ENCODE measurements at regions not wholly inside any gene's neighbourhood (a gene's known extent, or its start where the extent isn't known, plus 50 kb on each side); places are given as distances from the start of the nearest gene placed in this dataset.

DNA sequence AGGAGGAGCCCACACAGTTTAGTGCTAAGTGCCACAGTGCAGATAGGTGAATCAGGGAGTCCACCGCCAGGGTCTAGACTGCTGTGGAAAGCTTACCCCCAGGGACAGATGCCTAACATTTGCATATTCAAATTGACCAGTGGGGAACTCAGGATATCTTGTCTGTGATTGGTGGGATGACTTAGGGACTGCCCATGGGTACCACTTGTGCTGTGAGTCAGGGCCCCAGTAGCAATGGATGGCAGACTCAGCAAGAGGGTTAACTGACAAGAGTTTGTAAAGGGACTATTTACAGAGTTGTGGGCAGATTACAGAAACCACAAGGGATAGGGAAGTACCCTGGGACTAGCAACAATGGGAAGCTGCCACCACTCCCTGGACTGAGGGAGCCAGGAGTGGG is 282.1 kb downstream of the BCOR start:
- Histone ChIP-seq H3K79me2 (ENCODE audit: control insufficient read depth, insufficient read depth, low read length) (no peaks in the 10 kb centered on the region), H2AFZ (ENCODE audit: control insufficient read depth, low read length) (no peak overlapping the region), H3K27me3 (ENCODE audit: control insufficient read depth, extremely low read depth, insufficient read depth, low read length) (peaks cover 6% of the 10 kb centered on the region), H3K36me3 (ENCODE audit: control insufficient read depth in 2 of 2, extremely low read depth in 1 of 2, insufficient read depth in 2 of 2, low read length in 2 of 2) (no peaks in the 10 kb centered on the region), H3K9me3 (ENCODE audit: control insufficient read depth, low read depth, low read length) (no peaks in the 10 kb centered on the region), H4K20me1 (ENCODE audit: control insufficient read depth, extremely low read depth, insufficient read depth, low read length) (no peaks in the 10 kb centered on the region), H3K27ac (ENCODE audit: control insufficient read depth, insufficient read depth, low read length) (no peak overlapping the region), H3K4me3 (ENCODE audit: control insufficient read depth in 2 of 3, extremely low read depth in 1 of 3, insufficient read depth in 2 of 3, low read depth in 1 of 3, low read length in 3 of 3) (no peak overlapping the region), H3K4me1 (ENCODE audit: control insufficient read depth, extremely low read depth, insufficient read depth, low read length) (no peaks in the 10 kb centered on the region), H3K9ac (ENCODE audit: control insufficient read depth, extremely low read depth, insufficient read depth, low read length) (no peak overlapping the region), H3K4me2 (ENCODE audit: control insufficient read depth, extremely low read depth, insufficient read depth, low read depth, low read length) (no peak overlapping the region), H3K9me1 (ENCODE audit: control insufficient read depth, extremely low read depth, insufficient read depth, low read length) (no peaks in the 10 kb centered on the region)
- DNase-seq (ENCODE audit: low read depth, low spot score), result no peak
- no peak for TF ChIP-seq EZH2 (IDR thresholded peaks at IDR 0.05; ENCODE audit: low read length)
- TF ChIP-seq, protein P1, sequence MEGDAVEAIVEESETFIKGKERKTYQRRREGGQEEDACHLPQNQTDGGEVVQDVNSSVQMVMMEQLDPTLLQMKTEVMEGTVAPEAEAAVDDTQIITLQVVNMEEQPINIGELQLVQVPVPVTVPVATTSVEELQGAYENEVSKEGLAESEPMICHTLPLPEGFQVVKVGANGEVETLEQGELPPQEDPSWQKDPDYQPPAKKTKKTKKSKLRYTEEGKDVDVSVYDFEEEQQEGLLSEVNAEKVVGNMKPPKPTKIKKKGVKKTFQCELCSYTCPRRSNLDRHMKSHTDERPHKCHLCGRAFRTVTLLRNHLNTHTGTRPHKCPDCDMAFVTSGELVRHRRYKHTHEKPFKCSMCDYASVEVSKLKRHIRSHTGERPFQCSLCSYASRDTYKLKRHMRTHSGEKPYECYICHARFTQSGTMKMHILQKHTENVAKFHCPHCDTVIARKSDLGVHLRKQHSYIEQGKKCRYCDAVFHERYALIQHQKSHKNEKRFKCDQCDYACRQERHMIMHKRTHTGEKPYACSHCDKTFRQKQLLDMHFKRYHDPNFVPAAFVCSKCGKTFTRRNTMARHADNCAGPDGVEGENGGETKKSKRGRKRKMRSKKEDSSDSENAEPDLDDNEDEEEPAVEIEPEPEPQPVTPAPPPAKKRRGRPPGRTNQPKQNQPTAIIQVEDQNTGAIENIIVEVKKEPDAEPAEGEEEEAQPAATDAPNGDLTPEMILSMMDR (optimal IDR thresholded peaks at IDR 0.05 in 1 of 3, IDR thresholded peaks at IDR 0.05 in 1 of 3, conservative IDR thresholded peaks at IDR 0.05 in 1 of 3; ENCODE audit: extremely low read depth in 1 of 3, insufficient read depth in 2 of 3, low read length in 3 of 3), result no peak
- FAIRE-seq, result no peak
- dilution Hi-C loops (cut with MboI; ENCODE audit: extremely low pct_ligation_motif_present, low sequenced_read_pairs), result no loop called here

DNA sequence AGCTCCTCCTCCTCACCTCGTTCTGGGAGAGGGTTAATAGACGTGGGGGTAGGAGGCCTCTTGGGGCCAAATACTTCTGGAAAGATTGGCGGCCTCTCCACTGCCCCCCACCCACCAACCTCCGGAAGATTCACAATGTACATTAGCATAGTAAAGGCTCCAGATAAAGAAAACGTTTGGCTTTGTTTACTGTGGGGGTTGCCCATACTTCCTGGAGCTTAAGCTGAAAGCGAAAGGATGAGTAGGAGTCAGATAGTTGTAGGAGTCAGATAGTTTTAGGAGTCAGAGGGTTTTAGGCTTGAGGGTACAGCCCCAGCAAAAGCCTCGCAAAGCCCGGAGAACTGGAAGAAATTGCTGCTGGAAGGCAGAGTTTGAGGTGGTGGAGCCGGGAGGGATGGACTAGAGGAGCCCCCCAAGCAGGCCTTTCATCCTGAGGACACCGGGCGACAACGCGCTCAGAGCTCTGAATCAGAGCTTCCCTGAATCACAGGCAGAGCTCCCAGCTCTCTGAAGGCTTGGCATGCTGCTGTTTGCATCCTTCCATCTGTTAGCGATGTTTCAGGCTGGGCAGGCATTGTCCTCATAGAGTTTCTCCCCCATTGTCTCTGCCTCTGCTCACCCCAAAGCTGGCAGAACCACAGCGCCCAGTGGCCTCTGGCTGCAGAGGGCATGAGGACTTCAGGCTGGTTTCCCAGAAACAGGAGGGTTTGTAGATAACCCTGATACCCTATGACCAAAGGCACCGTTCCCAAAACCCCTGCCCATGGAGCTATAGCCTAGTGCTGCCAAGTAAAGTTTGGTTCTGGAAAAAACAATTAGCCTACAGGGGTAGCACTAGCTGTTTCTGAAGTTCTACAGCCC is 280.7 kb downstream of the BCOR start:
- DNase-seq (ENCODE audit: low read depth, low spot score), result no peak
- no peaks in the 10 kb centered on the region for H3K4me1 ChIP-seq (ENCODE audit: control insufficient read depth, extremely low read depth, insufficient read depth, low read length)
- no peaks in the 10 kb centered on the region for H3K9me3 ChIP-seq (ENCODE audit: control insufficient read depth, low read depth, low read length)
- TF ChIP-seq, protein P1 (optimal IDR thresholded peaks at IDR 0.05 in 1 of 3, IDR thresholded peaks at IDR 0.05 in 1 of 3, conservative IDR thresholded peaks at IDR 0.05 in 1 of 3; ENCODE audit: extremely low read depth in 1 of 3, insufficient read depth in 2 of 3, low read length in 3 of 3), result no peak
- no peak overlapping the region for H3K27ac ChIP-seq (ENCODE audit: control insufficient read depth, insufficient read depth, low read length)
- dilution Hi-C loops (cut with MboI; ENCODE audit: extremely low pct_ligation_motif_present, low sequenced_read_pairs), result no loop called here
- H3K36me3 ChIP-seq (ENCODE audit: control insufficient read depth in 2 of 2, extremely low read depth in 1 of 2, insufficient read depth in 2 of 2, low read length in 2 of 2), result no peaks in the 10 kb centered on the region
- no peaks in the 10 kb centered on the region for H3K79me2 ChIP-seq (ENCODE audit: control insufficient read depth, insufficient read depth, low read length)
- no peaks in the 10 kb centered on the region for H4K20me1 ChIP-seq (ENCODE audit: control insufficient read depth, extremely low read depth, insufficient read depth, low read length)
- no peak overlapping the region for H2AFZ ChIP-seq (ENCODE audit: control insufficient read depth, low read length)
- H3K9me1 ChIP-seq (ENCODE audit: control insufficient read depth, extremely low read depth, insufficient read depth, low read length), result no peaks in the 10 kb centered on the region
- no peak for FAIRE-seq
- H3K4me3 ChIP-seq (ENCODE audit: control insufficient read depth in 2 of 3, extremely low read depth in 1 of 3, insufficient read depth in 2 of 3, low read depth in 1 of 3, low read length in 3 of 3), result no peak overlapping the region
- no peak overlapping the region for H3K9ac ChIP-seq (ENCODE audit: control insufficient read depth, extremely low read depth, insufficient read depth, low read length)
- H3K4me2 ChIP-seq (ENCODE audit: control insufficient read depth, extremely low read depth, insufficient read depth, low read depth, low read length), result no peak overlapping the region
- peaks cover 9% of the 10 kb centered on the region for H3K27me3 ChIP-seq (ENCODE audit: control insufficient read depth, extremely low read depth, insufficient read depth, low read length)

Measured in keratinocyte (primary cell).